GM12878 (cell line): ENCODE measurements at regions not wholly inside any gene's neighbourhood (a gene's known extent, or its start where the extent isn't known, plus 50 kb on each side); places are given as distances from the start of the nearest gene placed in this dataset.

Experiments used
- ATAC-seq: fragments of 200-7000 bp; cut with Tn5 transposase; 3 replicates; pipeline ENCODE4 v1.9.1; 2020; ENCODE audit warnings: mild to moderate bottlenecking, moderate library complexity
- BruUV-seq: library from RNA; stranded (reverse); fragments of 400-500 nt; replicated peaks from 2 replicates; lab custom pipeline; 2021; lab: Mats Ljungman, UMichigan
- CTCF ChIA-PET: fragments of 300-600 bp; sonication (Branson Sonifier 250); formaldehyde crosslinking; extraction: SDS; loops from one replicate; lab custom pipeline; 2021; ENCODE audit warnings: inconsistent platforms; lab: Yijun Ruan, JAX
- POLR2A ChIA-PET: fragments of 350-600 bp; formaldehyde crosslinking; extraction: SDS; loops from one replicate; lab custom pipeline; 2021; ENCODE audit warnings: inconsistent platforms; lab: Charles Lee
- RAD21 ChIA-PET: fragments of 300-600 bp; sonication (Branson Sonifier 250); formaldehyde crosslinking; loops from one replicate; lab custom pipeline; 2023; ENCODE audit warnings: antibody characterized with exemption; ENCODE audit not compliant: unreplicated experiment; lab: Charles Lee
- SMC1A ChIA-PET: fragments of 300-600 bp; sonication (Branson Sonifier 250); formaldehyde crosslinking; loops from one replicate; lab custom pipeline; 2023; ENCODE audit not compliant: unreplicated experiment, uncharacterized antibody; lab: Charles Lee
- DNase-seq: peaks from one replicate; pipeline ENCODE4 v3.0.0-alpha.2; 2011; ENCODE audit warnings: low read depth, low spot score
- FAIRE-seq: peaks from 3 replicates; lab custom pipeline; 2011; peaks lifted over from hg19 to GRCh38; lab: Jason Lieb, UNC
- H2AFZ ChIP-seq: 2 replicates; pipeline ENCODE4 v1.6.0; 2011; ENCODE audit warnings: low read depth, low read length, control low read depth; ENCODE audit not compliant: control insufficient read depth
- H3K27ac ChIP-seq: 2 replicates; pipeline ENCODE4 v1.5.1; 2011; ENCODE audit warnings: control low read depth; ENCODE audit not compliant: control insufficient read depth, insufficient read depth
- H3K27me3 ChIP-seq, 2 experiments: replicated peaks in 1 of 2; 2 replicates each; pipeline versions ENCODE4 v1.6.0 to v1.6.1; 2011; ENCODE audit warnings: low read length in 1 of 2; ENCODE audit not compliant: control insufficient read depth in 2 of 2, insufficient read depth in 2 of 2
- H3K36me3 ChIP-seq, 2 experiments: 2 replicates each; pipeline ENCODE4 v1.5.1; 2011; ENCODE audit warnings: low read length in 1 of 2; ENCODE audit not compliant: control insufficient read depth in 2 of 2, insufficient read depth in 2 of 2
- H3K4me1 ChIP-seq: 2 replicates; pipeline ENCODE4 v1.6.1; 2011; ENCODE audit warnings: mild to moderate bottlenecking, low read length, moderate library complexity, mixed read lengths; ENCODE audit not compliant: control insufficient read depth, insufficient read depth
- H3K4me2 ChIP-seq: 2 replicates; pipeline ENCODE4 v1.6.0; 2011; ENCODE audit warnings: control low read depth; ENCODE audit not compliant: control insufficient read depth, insufficient read depth
- H3K4me3 ChIP-seq: fragments of 200-600 bp; sonication (generic); 2 replicates; pipeline ENCODE4 v1.5.1; 2016
- H3K79me2 ChIP-seq: 2 replicates; pipeline ENCODE4 v1.6.0; 2011; ENCODE audit warnings: low read length; ENCODE audit not compliant: control insufficient read depth, insufficient read depth
- H3K9ac ChIP-seq: 2 replicates; pipeline ENCODE4 v1.8.0; 2011; ENCODE audit warnings: low read length, control low read depth, mixed read lengths; ENCODE audit not compliant: control insufficient read depth, insufficient read depth
- H3K9me3 ChIP-seq: replicated peaks from 3 replicates; pipeline ENCODE4 v1.5.1; 2011; ENCODE audit warnings: mild to moderate bottlenecking, low read length; ENCODE audit not compliant: control insufficient read depth, insufficient read depth
- H4K20me1 ChIP-seq: 2 replicates; pipeline ENCODE4 v1.6.0; 2011; ENCODE audit not compliant: control insufficient read depth, insufficient read depth
- CHD4 ChIP-seq: fragments of 200-600 bp; sonication (generic); IDR thresholded peaks from 2 replicates; pipeline ENCODE4 v1.6.1; 2016; ENCODE audit warnings: mild to moderate bottlenecking
- HDGF ChIP-seq: fragments of 450-650 bp; IDR thresholded peaks from 2 replicates; pipeline ENCODE4 v1.6.1; 2016; ENCODE audit warnings: antibody characterized with exemption
- IKZF2 ChIP-seq, 2 experiments: fragments of 450-650 bp; IDR thresholded peaks; 2 replicates each; pipeline ENCODE4 v1.6.1; 2017; ENCODE audit warnings: mild to moderate bottlenecking in 2 of 2, moderate library complexity in 2 of 2
- JUNB ChIP-seq: IDR thresholded peaks from 2 replicates; pipeline ENCODE4 v1.6.1; 2016; ENCODE audit warnings: antibody characterized with exemption, mild to moderate bottlenecking
- JUND ChIP-seq: IDR thresholded peaks from 2 replicates; pipeline ENCODE4 v1.6.1; 2012; ENCODE audit warnings: low read depth, mild to moderate bottlenecking, low read length, improper control_type of control experiment, moderate library complexity
- KAT2A ChIP-seq: conservative IDR thresholded peaks from 2 replicates; pipeline ENCODE4 v1.6.1; 2011; ENCODE audit warnings: low read depth, low read length; ENCODE audit not compliant: control insufficient read depth
- MTA2 ChIP-seq: fragments of 450-650 bp; IDR thresholded peaks from 2 replicates; pipeline ENCODE4 v1.6.1; 2016; ENCODE audit warnings: low read depth, mild to moderate bottlenecking, moderate library complexity
- NR2C2 ChIP-seq: IDR thresholded peaks from 2 replicates; pipeline ENCODE4 v1.6.1; 2011; ENCODE audit warnings: borderline replicate concordance, low read depth; ENCODE audit not compliant: control insufficient read depth, insufficient read length
- TCF7 ChIP-seq: IDR thresholded peaks from 2 replicates; pipeline ENCODE4 v1.6.1; 2014; ENCODE audit warnings: antibody characterized with exemption, borderline replicate concordance
- WGBS: methylation state at CpG from one replicate; pipeline ENCODE4 v1.1.6; 2016; ENCODE audit warnings: low lambda C conversion rate; ENCODE audit not compliant: insufficient replicate concordance, insufficient coverage; ENCODE audit errors: missing lambda C conversion rate; 5-methylcytosine and 5-hydroxymethylcytosine counted together
- in situ Hi-C: fragments of 300-500 bp; cut with MboI; formaldehyde crosslinking; loops from 9 replicates; pipeline ENCODE4 v1.14.3; 2018; ENCODE audit warnings: mixed read lengths
- intact Hi-C: fragments of 100-400 bp; cut with micrococcal nuclease; formaldehyde crosslinking; loops from one replicate; pipeline ENCODE4 v1.14.2; 2022; ENCODE audit not compliant: unreplicated experiment
- TF ChIP-seq, protein P1 (sequence below): fragments of 450-650 bp; IDR thresholded peaks from 2 replicates; pipeline ENCODE4 v1.6.1; 2017; ENCODE audit warnings: antibody characterized with exemption, mild to moderate bottlenecking, moderate library complexity
- TF ChIP-seq, protein P2 (sequence below): fragments of 450-650 bp; IDR thresholded peaks from 2 replicates; pipeline ENCODE4 v1.6.1; 2018; ENCODE audit warnings: mild to moderate bottlenecking, low read depth, moderate library complexity; ENCODE audit not compliant: partially characterized antibody
- TF ChIP-seq, protein P3 (sequence below): IDR thresholded peaks from 2 replicates; pipeline ENCODE4 v1.6.1; 2012; ENCODE audit warnings: low read depth, low read length, improper control_type of control experiment
- TF ChIP-seq, protein P4 (sequence below): IDR thresholded peaks from 2 replicates; pipeline ENCODE4 v1.6.1; 2011; ENCODE audit warnings: low read depth, mild to moderate bottlenecking, low read length, moderate library complexity, borderline replicate concordance; ENCODE audit errors: extremely low read depth

DNA sequence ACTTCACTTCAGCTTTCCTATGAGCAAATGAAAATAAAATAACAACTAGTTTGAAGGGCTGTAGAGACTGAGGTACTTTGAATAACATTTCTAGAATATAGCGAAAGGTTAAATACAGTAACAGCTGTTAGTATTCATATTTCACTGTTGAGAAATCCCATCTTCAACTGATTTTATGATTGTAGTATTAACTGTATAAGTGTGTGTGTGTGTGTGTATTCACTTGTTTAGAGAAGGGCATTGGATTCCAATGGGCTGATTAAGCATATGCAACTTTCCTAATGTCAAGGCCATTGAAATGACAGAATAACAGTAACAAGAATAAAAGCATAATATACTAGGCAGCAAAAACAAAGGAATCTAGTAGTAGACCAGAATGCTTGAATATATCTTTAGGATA, 957.5 kb upstream of the EPHA7 start:
- intact Hi-C loops (no loop called here), in situ Hi-C loops (no loop called here)
- H3K4me2 ChIP-seq = no peak overlapping the region
- WGBS = 27% methylated on average over 1 of the region's 1 CpG
- POLR2A ChIA-PET = no interaction called here
- no peak overlapping the region for H3K9ac ChIP-seq
- H2AFZ ChIP-seq = no peak overlapping the region
- BruUV-seq = no TSS peak
- SMC1A ChIA-PET = no interaction called here
- no peak for DNase-seq
- TF ChIP-seq JUND (no peak), CHD4 (no peak), NR2C2 (no peak)
- TF ChIP-seq, protein P1, sequence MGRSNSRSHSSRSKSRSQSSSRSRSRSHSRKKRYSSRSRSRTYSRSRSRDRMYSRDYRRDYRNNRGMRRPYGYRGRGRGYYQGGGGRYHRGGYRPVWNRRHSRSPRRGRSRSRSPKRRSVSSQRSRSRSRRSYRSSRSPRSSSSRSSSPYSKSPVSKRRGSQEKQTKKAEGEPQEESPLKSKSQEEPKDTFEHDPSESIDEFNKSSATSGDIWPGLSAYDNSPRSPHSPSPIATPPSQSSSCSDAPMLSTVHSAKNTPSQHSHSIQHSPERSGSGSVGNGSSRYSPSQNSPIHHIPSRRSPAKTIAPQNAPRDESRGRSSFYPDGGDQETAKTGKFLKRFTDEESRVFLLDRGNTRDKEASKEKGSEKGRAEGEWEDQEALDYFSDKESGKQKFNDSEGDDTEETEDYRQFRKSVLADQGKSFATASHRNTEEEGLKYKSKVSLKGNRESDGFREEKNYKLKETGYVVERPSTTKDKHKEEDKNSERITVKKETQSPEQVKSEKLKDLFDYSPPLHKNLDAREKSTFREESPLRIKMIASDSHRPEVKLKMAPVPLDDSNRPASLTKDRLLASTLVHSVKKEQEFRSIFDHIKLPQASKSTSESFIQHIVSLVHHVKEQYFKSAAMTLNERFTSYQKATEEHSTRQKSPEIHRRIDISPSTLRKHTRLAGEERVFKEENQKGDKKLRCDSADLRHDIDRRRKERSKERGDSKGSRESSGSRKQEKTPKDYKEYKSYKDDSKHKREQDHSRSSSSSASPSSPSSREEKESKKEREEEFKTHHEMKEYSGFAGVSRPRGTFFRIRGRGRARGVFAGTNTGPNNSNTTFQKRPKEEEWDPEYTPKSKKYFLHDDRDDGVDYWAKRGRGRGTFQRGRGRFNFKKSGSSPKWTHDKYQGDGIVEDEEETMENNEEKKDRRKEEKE = no peak
- H3K4me3 ChIP-seq = no peak overlapping the region
- H3K36me3 ChIP-seq = no peaks in the 10 kb centered on the region
- RAD21 ChIA-PET = no interaction called here
- H3K9me3 ChIP-seq = no peaks in the 10 kb centered on the region
- H3K79me2 ChIP-seq = no peaks in the 10 kb centered on the region
- CTCF ChIA-PET = no interaction called here
- H3K4me1 ChIP-seq = no peaks in the 10 kb centered on the region
- H3K27me3 ChIP-seq = no peaks in the 10 kb centered on the region
- no peaks in the 10 kb centered on the region for H4K20me1 ChIP-seq
- no peak for FAIRE-seq
- no peak overlapping the region for H3K27ac ChIP-seq
- ATAC-seq = no peak

DNA sequence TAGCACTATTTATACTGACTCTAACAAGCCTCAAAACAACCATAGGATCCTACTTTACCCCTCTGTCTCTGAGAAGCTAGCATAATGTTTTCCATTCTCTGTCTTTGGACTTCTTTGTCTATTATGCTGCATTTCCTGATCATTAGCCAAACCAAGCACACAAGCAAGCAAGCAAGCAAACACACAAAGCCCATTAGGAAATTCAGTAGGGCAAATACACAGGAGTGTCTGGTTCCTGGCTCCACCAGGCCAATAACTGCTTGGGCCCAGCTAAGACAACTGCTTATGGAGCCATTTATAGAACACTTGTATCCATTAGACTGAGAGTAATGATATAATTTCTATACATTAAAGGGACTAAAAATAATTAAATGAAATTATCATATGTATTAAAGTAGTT, 952.9 kb upstream of the EPHA7 start:
- Histone ChIP-seq H4K20me1 (no peaks in the 10 kb centered on the region), H3K4me2 (no peak overlapping the region), H3K27me3 (no peaks in the 10 kb centered on the region), H2AFZ (no peak overlapping the region), H3K4me3 (no peak overlapping the region), H3K9me3 (no peaks in the 10 kb centered on the region), H3K79me2 (no peaks in the 10 kb centered on the region), H3K9ac (no peak overlapping the region), H3K36me3 (no peaks in the 10 kb centered on the region), H3K27ac (no peak overlapping the region), H3K4me1 (no peaks in the 10 kb centered on the region)
- ATAC-seq (no peak), FAIRE-seq (no peak), DNase-seq (no peak)
- ChIA-PET RAD21 (no interaction called here), POLR2A (no interaction called here), CTCF (no interaction called here), SMC1A (no interaction called here)
- intact Hi-C loops = no loop called here
- in situ Hi-C loops = no loop called here
- no TSS peak for BruUV-seq
- no peak for TF ChIP-seq HDGF
- TF ChIP-seq MTA2 = no peak
- no peak for TF ChIP-seq TCF7
- TF ChIP-seq IKZF2 (IDR thresholded peaks at IDR 0.05) = no peak
- TF ChIP-seq JUNB = no peak
- TF ChIP-seq, protein P2, sequence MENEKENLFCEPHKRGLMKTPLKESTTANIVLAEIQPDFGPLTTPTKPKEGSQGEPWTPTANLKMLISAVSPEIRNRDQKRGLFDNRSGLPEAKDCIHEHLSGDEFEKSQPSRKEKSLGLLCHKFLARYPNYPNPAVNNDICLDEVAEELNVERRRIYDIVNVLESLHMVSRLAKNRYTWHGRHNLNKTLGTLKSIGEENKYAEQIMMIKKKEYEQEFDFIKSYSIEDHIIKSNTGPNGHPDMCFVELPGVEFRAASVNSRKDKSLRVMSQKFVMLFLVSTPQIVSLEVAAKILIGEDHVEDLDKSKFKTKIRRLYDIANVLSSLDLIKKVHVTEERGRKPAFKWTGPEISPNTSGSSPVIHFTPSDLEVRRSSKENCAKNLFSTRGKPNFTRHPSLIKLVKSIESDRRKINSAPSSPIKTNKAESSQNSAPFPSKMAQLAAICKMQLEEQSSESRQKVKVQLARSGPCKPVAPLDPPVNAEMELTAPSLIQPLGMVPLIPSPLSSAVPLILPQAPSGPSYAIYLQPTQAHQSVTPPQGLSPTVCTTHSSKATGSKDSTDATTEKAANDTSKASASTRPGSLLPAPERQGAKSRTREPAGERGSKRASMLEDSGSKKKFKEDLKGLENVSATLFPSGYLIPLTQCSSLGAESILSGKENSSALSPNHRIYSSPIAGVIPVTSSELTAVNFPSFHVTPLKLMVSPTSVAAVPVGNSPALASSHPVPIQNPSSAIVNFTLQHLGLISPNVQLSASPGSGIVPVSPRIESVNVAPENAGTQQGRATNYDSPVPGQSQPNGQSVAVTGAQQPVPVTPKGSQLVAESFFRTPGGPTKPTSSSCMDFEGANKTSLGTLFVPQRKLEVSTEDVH = no peak
- no peak for TF ChIP-seq KAT2A
- TF ChIP-seq, protein P3, sequence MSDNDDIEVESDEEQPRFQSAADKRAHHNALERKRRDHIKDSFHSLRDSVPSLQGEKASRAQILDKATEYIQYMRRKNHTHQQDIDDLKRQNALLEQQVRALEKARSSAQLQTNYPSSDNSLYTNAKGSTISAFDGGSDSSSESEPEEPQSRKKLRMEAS = no peak
- TF ChIP-seq, protein P4, sequence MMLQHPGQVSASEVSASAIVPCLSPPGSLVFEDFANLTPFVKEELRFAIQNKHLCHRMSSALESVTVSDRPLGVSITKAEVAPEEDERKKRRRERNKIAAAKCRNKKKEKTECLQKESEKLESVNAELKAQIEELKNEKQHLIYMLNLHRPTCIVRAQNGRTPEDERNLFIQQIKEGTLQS = no peak
